ENCODE measurements at regions not wholly inside any gene's neighbourhood (a gene's known extent, or its start where the extent isn't known, plus 50 kb on each side); places are given as distances from the start of the nearest gene placed in this dataset.

DNA sequence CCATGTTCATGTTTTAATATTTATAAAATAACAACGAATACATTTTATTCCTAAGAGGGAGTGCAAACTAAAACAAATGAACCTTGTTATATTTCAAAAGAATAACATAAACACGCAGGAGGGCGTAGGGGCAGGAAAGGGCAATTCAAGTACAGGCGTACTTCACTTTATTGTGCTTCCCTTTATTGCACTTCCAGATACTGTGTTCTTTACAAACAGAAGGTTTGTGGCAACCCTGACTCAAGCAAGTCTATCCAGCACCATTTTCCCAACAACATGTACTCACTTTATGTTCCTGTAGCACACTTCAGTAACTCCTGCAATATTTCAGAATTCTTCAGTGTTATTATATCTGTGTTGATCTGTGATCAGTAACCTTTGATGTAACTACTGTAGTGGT is 84.6 kb upstream of the PLEKHA5 start:
- H2AK9ac ChIP-seq (replicated peaks; ENCODE audit: low read depth, low read length, poor library complexity), result no peak overlapping the region
- H3K14ac ChIP-seq (replicated peaks; ENCODE audit: low read depth, low read length), result no peak overlapping the region
- no peak overlapping the region for H4K91ac ChIP-seq (ENCODE audit: insufficient read depth, low read depth, low read length)
- H2BK15ac ChIP-seq (ENCODE audit: low read depth, low read length), result no peak overlapping the region
- no peak overlapping the region for H3K18ac ChIP-seq (ENCODE audit: low read depth, low read length)
- no TSS peak for BruUV-seq (replicated peaks)
- no peaks in the 10 kb centered on the region for H3K79me1 ChIP-seq (ENCODE audit: low read depth in 1 of 2, low read length in 2 of 2)
- WGBS, 2 experiments (ENCODE audit: extremely low coverage in 2 of 2, insufficient read length in 1 of 2), result 82% methylated on average over 3 of the region's 4 CpGs; no CpG with 5 or more reads in 1 of the 2 experiments
- CTCF ChIA-PET, result no interaction called here
- in situ Hi-C loops (cut with MboI; ENCODE audit: low sequenced_read_pairs), result no loop called here
- dilution Hi-C loops (cut with HindIII; ENCODE audit: low sequenced_read_pairs, unreplicated experiment), result no loop called here
- no peaks in the 10 kb centered on the region for H3K9me1 ChIP-seq (ENCODE audit: insufficient read depth, low read length)
- no peak overlapping the region for H2BK120ac ChIP-seq (ENCODE audit: low read depth, low read length)
- DNase-seq (no peak), ATAC-seq (ENCODE audit: low read depth) (no peak)
- H3K9me3 ChIP-seq (ENCODE audit: control insufficient read depth, insufficient read depth, low read length), result no peaks in the 10 kb centered on the region
- H4K8ac ChIP-seq (ENCODE audit: low read depth in 2 of 2, low read length in 2 of 2), result no peak overlapping the region
- H3K27ac ChIP-seq (ENCODE audit: insufficient read depth, low read length), result no peak overlapping the region
- H2BK5ac ChIP-seq (ENCODE audit: low read depth, low read length, poor library complexity, severe bottlenecking), result no peak overlapping the region
- H2AK5ac ChIP-seq (ENCODE audit: low read depth, low read length), result no peak overlapping the region
- H3K9ac ChIP-seq (ENCODE audit: low read depth, low read length), result no peak overlapping the region
- H3K36me3 ChIP-seq (ENCODE audit: control insufficient read depth, insufficient read depth, low read length), result no peaks in the 10 kb centered on the region
- no peak overlapping the region for H3K23ac ChIP-seq (ENCODE audit: low read depth, low read length)
- no peak overlapping the region for H3K4me3 ChIP-seq (ENCODE audit: insufficient read depth, low read depth, low read length)
- H3K56ac ChIP-seq (ENCODE audit: extremely low read depth, insufficient read depth, low read length), result no peak overlapping the region
- H2AFZ ChIP-seq (replicated peaks; ENCODE audit: low read length, poor library complexity), result no peak overlapping the region
- H4K5ac ChIP-seq (ENCODE audit: low read depth, low read length), result no peak overlapping the region
- no peaks in the 10 kb centered on the region for H3K27me3 ChIP-seq (ENCODE audit: control insufficient read depth, insufficient read depth, low read length)
- no peaks in the 10 kb centered on the region for H3K4me1 ChIP-seq (ENCODE audit: control insufficient read depth, insufficient read depth, low read length)
- POLR2A ChIA-PET (ENCODE audit: unreplicated experiment), result no interaction called here
- no peak overlapping the region for H3K4ac ChIP-seq (ENCODE audit: low read depth, low read length)
- intact Hi-C loops (cut with micrococcal nuclease), result no loop called here
- H3K4me2 ChIP-seq (ENCODE audit: low read depth, low read length), result no peak overlapping the region
- TF ChIP-seq RFX5 (IDR thresholded peaks at IDR 0.05; ENCODE audit: low read depth, low read length) (no peak), BHLHE40 (IDR thresholded peaks at IDR 0.05; ENCODE audit: low read depth, low read length) (no peak), POLR2A (IDR thresholded peaks at IDR 0.05; ENCODE audit: low read depth, low read length) (no peak), SMC3 (IDR thresholded peaks at IDR 0.05; ENCODE audit: low read depth, low read length) (no peak), MXI1 (IDR thresholded peaks at IDR 0.05; ENCODE audit: borderline replicate concordance, low read depth, low read length) (no peak), NFE2L2 (IDR thresholded peaks at IDR 0.05; ENCODE audit: low read depth, low read length) (no peak), RCOR1 (IDR thresholded peaks at IDR 0.05; ENCODE audit: insufficient replicate concordance, low read length) (no peak), MAZ (IDR thresholded peaks at IDR 0.05; ENCODE audit: borderline replicate concordance, low read depth, low read length) (no peak), RAD21 (IDR thresholded peaks at IDR 0.05; ENCODE audit: low read length) (no peak), CTCF (conservative IDR thresholded peaks at IDR 0.05; ENCODE audit: low read depth, low read length) (no peak), MAFK (IDR thresholded peaks at IDR 0.05; ENCODE audit: low read depth, low read length) (no peak), CHD1 (IDR thresholded peaks at IDR 0.05; ENCODE audit: low read depth, low read length) (no peak), FOS (IDR thresholded peaks at IDR 0.05; ENCODE audit: low read depth, low read length) (no peak), CEBPB (IDR thresholded peaks at IDR 0.05; ENCODE audit: low read depth, low read length) (no peak)
- TF ChIP-seq, protein P1, sequence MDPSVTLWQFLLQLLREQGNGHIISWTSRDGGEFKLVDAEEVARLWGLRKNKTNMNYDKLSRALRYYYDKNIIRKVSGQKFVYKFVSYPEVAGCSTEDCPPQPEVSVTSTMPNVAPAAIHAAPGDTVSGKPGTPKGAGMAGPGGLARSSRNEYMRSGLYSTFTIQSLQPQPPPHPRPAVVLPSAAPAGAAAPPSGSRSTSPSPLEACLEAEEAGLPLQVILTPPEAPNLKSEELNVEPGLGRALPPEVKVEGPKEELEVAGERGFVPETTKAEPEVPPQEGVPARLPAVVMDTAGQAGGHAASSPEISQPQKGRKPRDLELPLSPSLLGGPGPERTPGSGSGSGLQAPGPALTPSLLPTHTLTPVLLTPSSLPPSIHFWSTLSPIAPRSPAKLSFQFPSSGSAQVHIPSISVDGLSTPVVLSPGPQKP (IDR thresholded peaks at IDR 0.05; ENCODE audit: borderline replicate concordance, low read depth, low read length), result no peak
- TF ChIP-seq, protein P2, sequence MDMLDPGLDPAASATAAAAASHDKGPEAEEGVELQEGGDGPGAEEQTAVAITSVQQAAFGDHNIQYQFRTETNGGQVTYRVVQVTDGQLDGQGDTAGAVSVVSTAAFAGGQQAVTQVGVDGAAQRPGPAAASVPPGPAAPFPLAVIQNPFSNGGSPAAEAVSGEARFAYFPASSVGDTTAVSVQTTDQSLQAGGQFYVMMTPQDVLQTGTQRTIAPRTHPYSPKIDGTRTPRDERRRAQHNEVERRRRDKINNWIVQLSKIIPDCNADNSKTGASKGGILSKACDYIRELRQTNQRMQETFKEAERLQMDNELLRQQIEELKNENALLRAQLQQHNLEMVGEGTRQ (IDR thresholded peaks at IDR 0.05; ENCODE audit: low read depth, low read length), result no peak
- no peaks in the 10 kb centered on the region for H4K20me1 ChIP-seq (ENCODE audit: insufficient read depth, low read length)
- no peak overlapping the region for H2BK20ac ChIP-seq (ENCODE audit: low read depth, low read length)

Measured in IMR-90 (cell line).